Coronary artery (tissue), 2 donors: ENCODE measurements at regions not wholly inside any gene's neighbourhood (a gene's known extent, or its start where the extent isn't known, plus 50 kb on each side); places are given as distances from the start of the nearest gene placed in this dataset.

ENCODE experiments used
- DNase-seq: peaks from one replicate; pipeline ENCODE4 v3.0.0-alpha.2; 2017; ENCODE audit warnings: low spot score
- H3K27ac ChIP-seq, 2 donors: fragments of 200-600 bp; sonication (generic); one replicate each; pipeline ENCODE4 v1.5.1; 2016 to 2019
- H3K4me3 ChIP-seq: fragments of 200-600 bp; sonication (generic); 2 replicates; pipeline ENCODE4 v1.5.1; 2016; ENCODE audit warnings: mild to moderate bottlenecking, moderate library complexity
- TF ChIP-seq, protein P1 (sequence below): fragments of 200-600 bp; sonication (generic); IDR thresholded peaks from one replicate; pipeline ENCODE4 v1.5.1; 2019; ENCODE audit warnings: antibody characterized with exemption

DNA sequence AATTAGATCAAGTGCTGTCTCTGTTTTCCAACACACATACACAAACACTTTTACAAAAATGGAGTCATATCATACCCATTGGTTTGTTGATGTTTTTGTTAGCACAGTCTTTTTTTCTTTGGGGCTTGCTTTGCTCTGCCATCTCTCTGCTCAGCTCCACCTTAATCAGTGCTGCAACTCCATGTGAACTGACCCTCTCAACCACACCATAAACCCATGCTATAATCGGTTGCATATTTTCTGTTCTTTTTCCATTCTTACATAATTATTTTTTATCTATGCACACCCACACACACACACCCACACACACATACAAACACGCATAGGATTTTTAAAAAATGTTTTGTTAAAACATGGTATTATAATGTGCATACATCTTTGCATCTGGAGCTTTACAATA lies 91.0 kb upstream of the CDH13 start:
- H3K4me3 ChIP-seq = no peak overlapping the region
- DNase-seq = no peak
- TF ChIP-seq, protein P1, sequence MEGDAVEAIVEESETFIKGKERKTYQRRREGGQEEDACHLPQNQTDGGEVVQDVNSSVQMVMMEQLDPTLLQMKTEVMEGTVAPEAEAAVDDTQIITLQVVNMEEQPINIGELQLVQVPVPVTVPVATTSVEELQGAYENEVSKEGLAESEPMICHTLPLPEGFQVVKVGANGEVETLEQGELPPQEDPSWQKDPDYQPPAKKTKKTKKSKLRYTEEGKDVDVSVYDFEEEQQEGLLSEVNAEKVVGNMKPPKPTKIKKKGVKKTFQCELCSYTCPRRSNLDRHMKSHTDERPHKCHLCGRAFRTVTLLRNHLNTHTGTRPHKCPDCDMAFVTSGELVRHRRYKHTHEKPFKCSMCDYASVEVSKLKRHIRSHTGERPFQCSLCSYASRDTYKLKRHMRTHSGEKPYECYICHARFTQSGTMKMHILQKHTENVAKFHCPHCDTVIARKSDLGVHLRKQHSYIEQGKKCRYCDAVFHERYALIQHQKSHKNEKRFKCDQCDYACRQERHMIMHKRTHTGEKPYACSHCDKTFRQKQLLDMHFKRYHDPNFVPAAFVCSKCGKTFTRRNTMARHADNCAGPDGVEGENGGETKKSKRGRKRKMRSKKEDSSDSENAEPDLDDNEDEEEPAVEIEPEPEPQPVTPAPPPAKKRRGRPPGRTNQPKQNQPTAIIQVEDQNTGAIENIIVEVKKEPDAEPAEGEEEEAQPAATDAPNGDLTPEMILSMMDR = no peak
- no peak overlapping the region for H3K27ac ChIP-seq

DNA sequence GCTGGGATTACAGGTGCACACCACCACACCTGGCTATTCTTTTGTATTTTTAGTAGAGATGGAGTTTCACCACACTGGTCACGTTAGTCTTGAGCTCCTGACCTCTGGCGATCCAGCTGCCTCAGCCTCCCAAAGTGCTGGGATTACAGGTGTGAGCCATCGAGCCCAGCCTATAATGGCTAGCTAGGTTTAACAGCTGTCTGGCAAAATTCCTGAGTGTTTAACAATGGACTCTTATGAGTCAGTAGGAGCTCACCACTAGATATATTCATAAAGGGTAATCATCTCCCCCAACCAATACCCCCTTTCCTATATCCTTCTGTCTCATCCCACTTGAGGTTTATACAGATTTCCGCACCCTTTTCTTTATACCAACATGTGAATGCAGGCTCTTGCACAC lies 91.5 kb upstream of the CDH13 start:
- TF ChIP-seq, protein P1 = no peak
- Histone ChIP-seq H3K4me3 (no peak overlapping the region), H3K27ac (no peak overlapping the region)
- DNase-seq = no peak

DNA sequence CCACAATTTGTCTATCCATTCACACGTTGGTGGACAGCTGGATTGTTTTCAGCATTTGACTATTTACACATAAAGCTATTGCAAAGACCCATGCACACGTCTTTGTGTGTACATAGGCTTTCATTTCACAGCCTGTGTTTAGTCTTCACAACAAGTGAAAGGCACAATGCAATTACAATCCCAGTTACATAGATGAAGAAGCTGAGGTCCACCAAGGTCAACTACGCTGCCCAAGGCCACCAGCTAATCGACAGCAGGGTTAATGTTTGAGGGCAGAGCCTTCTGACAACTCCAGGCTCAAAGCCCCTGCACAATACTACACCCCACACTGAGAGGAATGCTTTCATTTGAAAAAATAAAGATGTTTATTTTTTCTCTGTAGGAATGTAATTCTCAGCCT lies 93.6 kb upstream of the CDH13 start:
- Histone ChIP-seq H3K4me3 (no peak overlapping the region), H3K27ac (no peak overlapping the region)
- DNase-seq = no peak
- TF ChIP-seq, protein P1 = no peak

DNA sequence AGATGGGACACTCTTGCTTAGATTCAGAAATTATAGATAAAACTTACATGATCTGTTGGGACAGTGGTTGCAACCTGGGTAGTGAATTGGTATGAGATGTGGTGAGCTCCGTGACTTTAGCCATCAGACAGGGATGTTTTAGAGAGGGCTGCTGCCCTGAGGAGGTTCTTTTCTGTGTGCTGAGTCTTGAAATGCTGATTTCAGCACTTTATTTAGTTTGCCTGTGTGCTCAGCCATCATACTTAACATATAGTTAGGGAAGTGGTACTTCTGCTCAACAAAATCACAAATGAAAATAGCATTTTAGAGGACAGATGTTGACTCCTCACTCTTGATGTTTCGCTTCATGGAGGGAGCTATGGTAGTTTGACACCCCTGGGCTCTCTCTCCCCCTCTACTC lies 95.9 kb upstream of the CDH13 start:
- Histone ChIP-seq H3K27ac (no peak overlapping the region), H3K4me3 (no peak overlapping the region)
- TF ChIP-seq, protein P1 = no peak
- DNase-seq = no peak

DNA sequence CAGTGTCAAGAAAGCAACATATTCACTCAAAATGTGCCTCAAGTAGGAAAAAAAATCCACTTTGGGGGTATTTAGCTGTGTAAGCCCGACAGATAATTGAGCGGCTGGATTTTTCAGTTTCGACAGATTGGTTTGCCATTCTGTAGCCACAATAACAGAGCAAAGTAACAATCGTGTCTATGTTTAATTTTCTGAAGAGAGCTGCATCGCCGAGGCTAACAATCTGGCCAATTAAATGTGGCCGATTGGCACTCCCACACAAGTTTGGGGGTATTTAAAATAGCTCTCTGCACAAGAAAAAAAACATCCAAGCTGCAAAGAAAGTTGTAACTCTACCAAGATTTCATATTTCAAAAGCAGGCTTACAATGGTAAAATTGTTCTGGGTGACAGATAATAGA lies 99.7 kb upstream of the CDH13 start:
- TF ChIP-seq, protein P1 = no peak
- DNase-seq = no peak
- Histone ChIP-seq H3K27ac (no peak overlapping the region), H3K4me3 (no peak overlapping the region)

DNA sequence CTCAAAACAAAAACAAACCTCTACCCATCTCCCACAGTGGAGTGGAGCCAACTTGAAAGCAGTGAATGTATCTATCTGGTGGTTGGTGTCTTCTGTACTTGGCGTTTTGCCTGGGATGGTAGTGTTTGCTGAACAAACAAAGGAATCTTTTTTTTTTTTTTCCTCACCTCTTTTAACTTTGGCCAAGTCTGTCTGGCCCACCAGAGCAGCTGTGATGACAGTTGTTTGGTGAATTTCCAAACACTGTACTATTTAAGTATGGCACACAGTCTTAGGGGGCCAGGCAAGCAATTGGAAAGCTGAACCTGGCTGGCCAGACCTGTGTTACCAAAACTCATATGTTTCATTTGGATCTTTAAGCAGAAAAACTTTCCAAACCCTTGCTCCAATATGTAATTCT lies 101.8 kb upstream of the CDH13 start:
- DNase-seq = no peak
- no peak overlapping the region for H3K4me3 ChIP-seq
- H3K27ac ChIP-seq = no peak overlapping the region
- TF ChIP-seq, protein P1 = no peak

DNA sequence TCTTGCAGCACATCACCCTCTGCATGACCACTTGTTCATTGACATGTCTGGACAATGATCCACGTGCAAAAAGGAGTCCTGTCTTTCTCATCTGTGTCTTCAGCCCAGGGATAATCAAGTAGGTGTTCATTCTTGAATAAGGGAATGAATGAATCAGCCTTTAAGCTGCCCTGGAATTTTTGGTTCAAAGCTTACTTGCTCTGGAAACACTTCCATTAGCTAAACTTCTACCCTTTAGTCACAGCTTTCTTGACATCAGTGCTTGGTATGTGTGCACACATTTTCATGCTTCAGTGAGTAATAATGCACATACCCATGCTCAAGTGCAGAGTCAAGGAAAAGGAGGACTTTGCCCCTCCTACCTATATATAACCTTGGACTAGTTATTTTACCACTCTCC lies 103.0 kb upstream of the CDH13 start:
- Histone ChIP-seq H3K4me3 (no peak overlapping the region), H3K27ac (no peak overlapping the region)
- TF ChIP-seq, protein P1 = no peak
- no peak for DNase-seq
